Thyroid gland (tissue), 4 donors: ENCODE measurements at regions not wholly inside any gene's neighbourhood (a gene's known extent, or its start where the extent isn't known, plus 50 kb on each side); places are given as distances from the start of the nearest gene placed in this dataset.

Experiments
- DNase-seq, 2 donors: peaks; one replicate each; pipeline ENCODE4 v3.0.0-alpha.2; 2019
- H3K27ac ChIP-seq, 3 donors: fragments of 200-600 bp; sonication (generic); 1 replicate in 2 of 3; 2 replicates in 1 of 3; pipeline ENCODE4 v1.5.1; 2016 to 2019; ENCODE audit warnings: mild to moderate bottlenecking in 1 of 3, moderate library complexity in 1 of 3
- H3K27me3 ChIP-seq: fragments of 200-600 bp; sonication (generic); one replicate; pipeline ENCODE4 v1.5.1; 2019
- H3K36me3 ChIP-seq, 2 donors: fragments of 200-600 bp; sonication (generic); one replicate each; pipeline ENCODE4 v1.5.1; 2016 to 2019
- H3K4me1 ChIP-seq, 2 donors: fragments of 200-600 bp; sonication (generic); one replicate each; pipeline ENCODE4 v1.5.1; 2017 to 2019
- H3K4me3 ChIP-seq, 3 donors: fragments of 200-600 bp; sonication (generic); replicated peaks in 1 of 3; 1 replicate in 2 of 3; 2 replicates in 1 of 3; pipeline ENCODE4 v1.5.1; 2016; ENCODE audit warnings: mild to moderate bottlenecking in 1 of 3
- H3K9me3 ChIP-seq: fragments of 200-600 bp; sonication (generic); one replicate; pipeline ENCODE4 v1.5.1; 2017
- CTCF ChIP-seq, 6 experiments: fragments of 200-600 bp in 3 of 6; fragments of 450-650 bp in 3 of 6; sonication (generic) in 3 of 6; IDR thresholded peaks; one replicate each; pipeline ENCODE4 v1.5.1; 2016 to 2019; ENCODE audit warnings: antibody characterized with exemption in 6 of 6, mild to moderate bottlenecking in 2 of 6, inconsistent platforms in 1 of 6, moderate library complexity in 1 of 6
- POLR2A ChIP-seq, 2 donors: fragments of 450-650 bp; IDR thresholded peaks; one replicate each; pipeline ENCODE4 v1.6.1; 2017; ENCODE audit warnings: antibody characterized with exemption in 2 of 2, mild to moderate bottlenecking in 2 of 2, moderate library complexity in 1 of 2
- WGBS, 2 donors: methylation state at CpG; one replicate each; pipeline ENCODE4 v1.1.5; 2017; 5-methylcytosine and 5-hydroxymethylcytosine counted together
- intact Hi-C: fragments of 100-400 bp; cut with DNase I; formaldehyde crosslinking; loops from one replicate; pipeline ENCODE4 v1.15.1; 2023

DNA sequence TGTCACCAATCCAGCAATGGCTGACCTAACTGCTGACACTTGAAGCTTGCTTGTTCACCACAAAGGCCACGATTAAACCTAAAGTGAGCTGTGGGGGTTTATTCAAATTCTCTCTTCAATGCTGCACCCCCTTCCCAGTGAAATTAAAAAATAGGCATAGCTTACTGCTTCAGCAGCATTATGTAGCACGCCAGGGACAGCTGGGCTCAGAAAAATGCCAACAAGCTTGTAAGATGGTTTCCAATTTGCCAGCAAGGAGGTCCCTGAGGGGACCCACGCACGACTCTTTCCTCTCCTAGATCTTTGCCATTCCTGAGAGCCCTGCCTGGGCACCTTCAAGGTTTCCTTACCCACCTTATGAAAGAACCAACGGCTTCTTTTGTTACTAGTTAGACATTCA is 113.5 kb upstream of the CDH4 start:
- Histone ChIP-seq H3K9me3 (no peaks in the 10 kb centered on the region), H3K27ac (no peak overlapping the region), H3K36me3 (no peaks in the 10 kb centered on the region), H3K27me3 (no peaks in the 10 kb centered on the region), H3K4me3 (no peak overlapping the region), H3K4me1 (no peaks in the 10 kb centered on the region)
- WGBS, 2 donors = 76 to 77% methylated on average over 5 of the region's 5 CpGs
- TF ChIP-seq POLR2A (IDR thresholded peaks at IDR 0.05) = no peak
- no peak for TF ChIP-seq CTCF (IDR thresholded peaks at IDR 0.05)
- intact Hi-C loops = no loop called here
- DNase-seq = no peak

- intact Hi-C loops = no loop called here
- H3K27ac ChIP-seq = no peak overlapping the region
- DNase-seq = no peak
- H3K4me3 ChIP-seq = no peak overlapping the region
- H3K9me3 ChIP-seq = no peaks in the 10 kb centered on the region
- 70 to 78% methylated on average over 4 of the region's 4 CpGs for WGBS, 2 donors
- H3K27me3 ChIP-seq = no peaks in the 10 kb centered on the region
- H3K4me1 ChIP-seq = no peaks in the 10 kb centered on the region
- TF ChIP-seq CTCF (IDR thresholded peaks at IDR 0.05) (no peak), POLR2A (IDR thresholded peaks at IDR 0.05) (no peak)
- no peaks in the 10 kb centered on the region for H3K36me3 ChIP-seq
These were observed 113.0 kb upstream of the CDH4 start for GRCh38 chr20:61139031-61139430.

- Histone ChIP-seq H3K4me3 (no peak overlapping the region), H3K4me1 (no peaks in the 10 kb centered on the region), H3K9me3 (no peaks in the 10 kb centered on the region), H3K27me3 (no peaks in the 10 kb centered on the region), H3K36me3 (no peaks in the 10 kb centered on the region), H3K27ac (no peak overlapping the region)
- intact Hi-C loops = no loop called here
- 89 to 92% methylated on average over 4 of the region's 4 CpGs for WGBS, 2 donors
- no peak for DNase-seq
- TF ChIP-seq POLR2A (IDR thresholded peaks at IDR 0.05) (no peak), CTCF (IDR thresholded peaks at IDR 0.05) (no peak)
These were observed 111.5 kb upstream of the CDH4 start for GRCh38 chr20:61140576-61140975.

GRCh38 chr20:61146023-61146422 is 106.0 kb upstream of the CDH4 start:
- no peaks in the 10 kb centered on the region for H3K27me3 ChIP-seq
- TF ChIP-seq POLR2A (IDR thresholded peaks at IDR 0.05) (no peak), CTCF (IDR thresholded peaks at IDR 0.05) (no peak)
- H3K36me3 ChIP-seq = no peaks in the 10 kb centered on the region
- intact Hi-C loops = no loop called here
- no peak for DNase-seq
- WGBS, 2 donors = 43 to 69% methylated on average over 2 to 4 of the region's 4 CpGs
- no peak overlapping the region for H3K4me3 ChIP-seq
- no peaks in the 10 kb centered on the region for H3K4me1 ChIP-seq
- H3K9me3 ChIP-seq = no peaks in the 10 kb centered on the region
- H3K27ac ChIP-seq = no peak overlapping the region

DNA sequence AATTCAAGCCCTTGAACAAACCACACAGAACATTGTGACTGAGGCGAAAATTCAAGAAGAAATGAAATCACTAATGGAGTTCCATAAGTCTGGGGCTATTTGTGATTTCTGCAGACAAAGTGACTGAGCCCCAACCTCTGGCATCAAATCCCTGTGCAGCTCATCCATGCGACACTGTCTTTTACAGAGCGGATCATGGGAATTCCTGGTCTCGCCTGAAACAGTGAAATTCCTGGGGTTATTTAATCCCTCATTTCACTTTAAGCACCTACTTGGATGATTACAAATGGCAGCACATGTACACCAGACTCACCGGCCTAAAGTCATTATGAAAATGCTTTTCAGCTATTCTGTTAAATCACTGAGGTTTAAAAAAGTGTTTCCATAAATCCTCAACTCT is 102.4 kb upstream of the CDH4 start:
- WGBS, 2 donors = 68 to 71% methylated on average over 5 of the region's 5 CpGs
- H3K36me3 ChIP-seq = no peaks in the 10 kb centered on the region
- no peaks in the 10 kb centered on the region for H3K4me1 ChIP-seq
- no peak overlapping the region for H3K27ac ChIP-seq
- H3K4me3 ChIP-seq = no peak overlapping the region
- H3K9me3 ChIP-seq = no peaks in the 10 kb centered on the region
- H3K27me3 ChIP-seq = no peaks in the 10 kb centered on the region
- no peak for DNase-seq
- intact Hi-C loops = no loop called here
- TF ChIP-seq CTCF (IDR thresholded peaks at IDR 0.05) (no peak), POLR2A (IDR thresholded peaks at IDR 0.05) (no peak)
